IMR-90 (cell line): ENCODE measurements at regions not wholly inside any gene's neighbourhood (a gene's known extent, or its start where the extent isn't known, plus 50 kb on each side); places are given as distances from the start of the nearest gene placed in this dataset.

ENCODE experiments used
- ATAC-seq: fragments of 200-7000 bp; cut with Tn5 transposase; 2 replicates; pipeline ENCODE4 v1.9.1; 2020; ENCODE audit warnings: low read depth, mild to moderate bottlenecking, moderate library complexity
- BruUV-seq: library from RNA; stranded (reverse); fragments of 400-500 nt; replicated peaks from 2 replicates; lab custom pipeline; 2021; lab: Mats Ljungman, UMichigan
- CTCF ChIA-PET: fragments of 300-600 bp; formaldehyde crosslinking; extraction: SDS; loops from one replicate; lab custom pipeline; 2021; ENCODE audit warnings: antibody characterized with exemption; lab: Yijun Ruan, JAX
- POLR2A ChIA-PET: fragments of 300-600 bp; sonication (Branson Sonifier 250); formaldehyde crosslinking; loops from one replicate; lab custom pipeline; 2022; ENCODE audit warnings: antibody characterized with exemption; ENCODE audit not compliant: unreplicated experiment; lab: Charles Lee
- DNase-seq: peaks from one replicate; pipeline ENCODE4 v3.0.0; 2013
- H2AFZ ChIP-seq: replicated peaks from 2 replicates; pipeline ENCODE3; 2013; ENCODE audit warnings: low read length, mild to moderate bottlenecking; ENCODE audit not compliant: poor library complexity
- H2AK5ac ChIP-seq: 2 replicates; pipeline ENCODE4 v1.6.1; 2013; ENCODE audit warnings: low read depth, low read length, inconsistent platforms
- H2AK9ac ChIP-seq: replicated peaks from 2 replicates; pipeline ENCODE3; 2013; ENCODE audit warnings: mild to moderate bottlenecking, low read depth, low read length, moderate library complexity; ENCODE audit not compliant: poor library complexity
- H2BK120ac ChIP-seq: 2 replicates; pipeline ENCODE4 v1.6.1; 2013; ENCODE audit warnings: low read depth, low read length, inconsistent platforms
- H2BK15ac ChIP-seq: 3 replicates; pipeline ENCODE4 v1.6.1; 2013; ENCODE audit warnings: low read depth, low read length, inconsistent platforms
- H2BK20ac ChIP-seq: 2 replicates; pipeline ENCODE4 v1.6.1; 2013; ENCODE audit warnings: low read depth, mild to moderate bottlenecking, inconsistent platforms, low read length, moderate library complexity
- H2BK5ac ChIP-seq: 2 replicates; pipeline ENCODE4 v1.6.1; 2013; ENCODE audit warnings: mild to moderate bottlenecking, low read depth, low read length, inconsistent platforms; ENCODE audit not compliant: poor library complexity, severe bottlenecking
- H3K14ac ChIP-seq: replicated peaks from 2 replicates; pipeline ENCODE4 v1.6.1; 2013; ENCODE audit warnings: low read depth, low read length, inconsistent platforms
- H3K18ac ChIP-seq: 2 replicates; pipeline ENCODE4 v1.6.1; 2013; ENCODE audit warnings: low read depth, low read length, control low read depth
- H3K23ac ChIP-seq: 2 replicates; pipeline ENCODE4 v1.6.1; 2013; ENCODE audit warnings: low read depth, low read length, inconsistent platforms
- H3K27ac ChIP-seq: 2 replicates; pipeline ENCODE4 v1.5.1; 2013; ENCODE audit warnings: mild to moderate bottlenecking, control low read depth, low read length; ENCODE audit not compliant: insufficient read depth
- H3K27me3 ChIP-seq: 2 replicates; pipeline ENCODE4 v1.6.1; 2013; ENCODE audit warnings: low read length; ENCODE audit not compliant: control insufficient read depth, insufficient read depth
- H3K36me3 ChIP-seq: 2 replicates; pipeline ENCODE4 v1.6.1; 2013; ENCODE audit warnings: low read length, mixed read lengths; ENCODE audit not compliant: control insufficient read depth, insufficient read depth
- H3K4ac ChIP-seq: 2 replicates; pipeline ENCODE4 v1.6.1; 2013; ENCODE audit warnings: low read depth, low read length, inconsistent platforms
- H3K4me1 ChIP-seq: 2 replicates; pipeline ENCODE4 v1.6.1; 2013; ENCODE audit warnings: low read length, mixed read lengths; ENCODE audit not compliant: control insufficient read depth, insufficient read depth
- H3K4me2 ChIP-seq: 2 replicates; pipeline ENCODE4 v1.6.1; 2013; ENCODE audit warnings: low read depth, mild to moderate bottlenecking, control low read depth, low read length, moderate library complexity
- H3K4me3 ChIP-seq: 2 replicates; pipeline ENCODE4 v1.5.1; 2013; ENCODE audit warnings: low read depth, mild to moderate bottlenecking, control low read depth, low read length, moderate library complexity; ENCODE audit not compliant: insufficient read depth
- H3K56ac ChIP-seq: 2 replicates; pipeline ENCODE4 v1.6.1; 2013; ENCODE audit warnings: low read length, inconsistent platforms; ENCODE audit not compliant: insufficient read depth; ENCODE audit errors: extremely low read depth
- H3K79me1 ChIP-seq, 2 experiments: 2 replicates each; pipeline ENCODE4 v1.6.1; 2013; ENCODE audit warnings: low read length in 2 of 2, inconsistent platforms in 1 of 2, low read depth in 1 of 2
- H3K9ac ChIP-seq: 2 replicates; pipeline ENCODE4 v1.6.1; 2013; ENCODE audit warnings: low read depth, low read length, control low read depth
- H3K9me1 ChIP-seq: 2 replicates; pipeline ENCODE4 v1.6.1; 2013; ENCODE audit warnings: low read length, inconsistent platforms; ENCODE audit not compliant: insufficient read depth
- H3K9me3 ChIP-seq: 2 replicates; pipeline ENCODE4 v1.6.1; 2013; ENCODE audit warnings: low read length; ENCODE audit not compliant: control insufficient read depth, insufficient read depth
- H4K20me1 ChIP-seq: 2 replicates; pipeline ENCODE4 v1.6.1; 2013; ENCODE audit warnings: low read length, inconsistent platforms; ENCODE audit not compliant: insufficient read depth
- H4K5ac ChIP-seq: 2 replicates; pipeline ENCODE4 v1.6.1; 2013; ENCODE audit warnings: mild to moderate bottlenecking, low read depth, low read length, control low read depth
- H4K8ac ChIP-seq, 2 experiments: 2 replicates each; pipeline ENCODE4 v1.6.1; 2013; ENCODE audit warnings: low read depth in 2 of 2, low read length in 2 of 2, control low read depth in 1 of 2, inconsistent platforms in 1 of 2
- H4K91ac ChIP-seq: 2 replicates; pipeline ENCODE4 v1.6.1; 2013; ENCODE audit warnings: low read depth, low read length, inconsistent platforms; ENCODE audit not compliant: insufficient read depth
- BHLHE40 ChIP-seq: fragments of 150-350 bp; IDR thresholded peaks from 2 replicates; pipeline ENCODE4 v1.6.1; 2016; ENCODE audit warnings: mild to moderate bottlenecking, low read depth, low read length
- CEBPB ChIP-seq: IDR thresholded peaks from 2 replicates; pipeline ENCODE4 v1.6.1; 2012; ENCODE audit warnings: low read depth, low read length, improper control_type of control experiment
- CHD1 ChIP-seq: IDR thresholded peaks from 2 replicates; pipeline ENCODE4 v1.6.1; 2012; ENCODE audit warnings: low read depth, low read length, improper control_type of control experiment
- CTCF ChIP-seq: conservative IDR thresholded peaks from 2 replicates; pipeline ENCODE4 v1.5.1; 2012; ENCODE audit warnings: mild to moderate bottlenecking, low read depth, low read length, improper control_type of control experiment
- ELK1 ChIP-seq: fragments of 150-350 bp; IDR thresholded peaks from 2 replicates; pipeline ENCODE4 v1.6.1; 2016; ENCODE audit warnings: low read depth, mild to moderate bottlenecking, low read length, moderate library complexity, borderline replicate concordance
- FOS ChIP-seq: fragments of 150-350 bp; IDR thresholded peaks from 2 replicates; pipeline ENCODE4 v1.6.1; 2016; ENCODE audit warnings: low read depth, low read length
- MAFK ChIP-seq: IDR thresholded peaks from 2 replicates; pipeline ENCODE4 v1.6.1; 2012; ENCODE audit warnings: low read depth, low read length, improper control_type of control experiment
- MAZ ChIP-seq: IDR thresholded peaks from 2 replicates; pipeline ENCODE4 v1.6.1; 2012; ENCODE audit warnings: low read depth, mild to moderate bottlenecking, low read length, improper control_type of control experiment, moderate library complexity, borderline replicate concordance
- MXI1 ChIP-seq: IDR thresholded peaks from 2 replicates; pipeline ENCODE4 v1.6.1; 2012; ENCODE audit warnings: low read depth, mild to moderate bottlenecking, low read length, moderate library complexity, borderline replicate concordance
- NFE2L2 ChIP-seq: fragments of 150-350 bp; IDR thresholded peaks from 2 replicates; pipeline ENCODE4 v1.6.1; 2016; ENCODE audit warnings: low read depth, mild to moderate bottlenecking, low read length
- POLR2A ChIP-seq: IDR thresholded peaks from 2 replicates; pipeline ENCODE4 v1.6.1; 2012; ENCODE audit warnings: mild to moderate bottlenecking, low read depth, low read length
- RAD21 ChIP-seq: IDR thresholded peaks from 2 replicates; pipeline ENCODE4 v1.6.1; 2012; ENCODE audit warnings: low read length, improper control_type of control experiment
- RCOR1 ChIP-seq: IDR thresholded peaks from 2 replicates; pipeline ENCODE4 v1.6.1; 2012; ENCODE audit warnings: mild to moderate bottlenecking, low read length, improper control_type of control experiment; ENCODE audit not compliant: insufficient replicate concordance
- RFX5 ChIP-seq: IDR thresholded peaks from 2 replicates; pipeline ENCODE4 v1.8.0; 2012; ENCODE audit warnings: low read depth, mild to moderate bottlenecking, low read length, moderate library complexity
- SMC3 ChIP-seq: fragments of 150-350 bp; IDR thresholded peaks from 2 replicates; pipeline ENCODE4 v1.6.1; 2016; ENCODE audit warnings: low read depth, mild to moderate bottlenecking, antibody characterized with exemption, low read length, moderate library complexity
- USF2 ChIP-seq: fragments of 150-350 bp; IDR thresholded peaks from 2 replicates; pipeline ENCODE4 v1.6.1; 2017; ENCODE audit warnings: mild to moderate bottlenecking, antibody characterized with exemption, low read length, low read depth
- WGBS, 2 experiments: methylation state at CpG; one replicate each; pipeline versions ENCODE4 v1.1.5 to v1.1.7; 2013; ENCODE audit warnings: missing lambda C conversion rate in 2 of 2; ENCODE audit not compliant: insufficient read length in 1 of 2; ENCODE audit errors: extremely low coverage in 2 of 2; 5-methylcytosine and 5-hydroxymethylcytosine counted together
- dilution Hi-C: fragments of 300-500 bp; cut with HindIII; formaldehyde crosslinking; loops from one replicate; pipeline ENCODE4 v1.14.3; 2018; ENCODE audit warnings: low sequenced_read_pairs; ENCODE audit not compliant: unreplicated experiment
- in situ Hi-C: fragments of 300-500 bp; cut with MboI; formaldehyde crosslinking; loops from 3 replicates; pipeline ENCODE4 v1.14.3; 2019; ENCODE audit warnings: low sequenced_read_pairs, inconsistent platforms, mixed read lengths
- intact Hi-C: fragments of 100-400 bp; cut with micrococcal nuclease; formaldehyde crosslinking; loops from 2 replicates; pipeline ENCODE4 v1.10.0; 2022

GRCh38 chr13:76024151-76024550 is 388.0 kb downstream of the LMO7 start:
- no peak overlapping the region for H2BK5ac ChIP-seq
- no TSS peak for BruUV-seq
- intact Hi-C loops = no loop called here
- H3K18ac ChIP-seq = peak overlapping the region; percentile 23; the same call in 1 of the 2 replicates
- ChIA-PET CTCF (no interaction called here), POLR2A (no interaction called here)
- no peak overlapping the region for H3K23ac ChIP-seq
- DNase-seq (no peak), ATAC-seq (no peak)
- H3K56ac ChIP-seq = no peak overlapping the region
- H3K27me3 ChIP-seq = no peaks in the 10 kb centered on the region
- no peak overlapping the region for H2AK5ac ChIP-seq
- H4K20me1 ChIP-seq = no peaks in the 10 kb centered on the region
- WGBS, 2 experiments = no CpG with 5 or more reads among the region's 1 CpG
- H2BK20ac ChIP-seq = no peak overlapping the region
- no peak overlapping the region for H3K4ac ChIP-seq
- H3K79me1 ChIP-seq = no peaks in the 10 kb centered on the region
- H4K5ac ChIP-seq = no peak overlapping the region
- H2BK15ac ChIP-seq = no peak overlapping the region
- peaks cover 3% of the 10 kb centered on the region; the same call in 1 of the 2 replicates for H3K9me3 ChIP-seq
- no peak overlapping the region for H2AFZ ChIP-seq
- H3K14ac ChIP-seq = 0 out of 2 replicates have a peak overlapping the region, but pooled peaks have one; percentile 19
- H3K36me3 ChIP-seq = no peaks in the 10 kb centered on the region
- H3K4me3 ChIP-seq = no peak overlapping the region
- H3K9me1 ChIP-seq = no peaks in the 10 kb centered on the region
- no peak overlapping the region for H2BK120ac ChIP-seq
- H3K27ac ChIP-seq = no peak overlapping the region
- TF ChIP-seq MAZ = no peak
- TF ChIP-seq CTCF = no peak
- TF ChIP-seq RAD21 = no peak
- TF ChIP-seq ELK1 = no peak
- no peak for TF ChIP-seq MAFK
- TF ChIP-seq RFX5 = no peak
- TF ChIP-seq BHLHE40 = no peak
- no peak for TF ChIP-seq POLR2A
- TF ChIP-seq NFE2L2 = no peak
- no peak for TF ChIP-seq CEBPB
- TF ChIP-seq USF2 = no peak
- TF ChIP-seq FOS = no peak
- TF ChIP-seq RCOR1 = no peak
- TF ChIP-seq SMC3 = no peak
- no peak for TF ChIP-seq MXI1
- TF ChIP-seq CHD1 = no peak
- no peak overlapping the region for H3K9ac ChIP-seq
- in situ Hi-C loops = loop anchor here (25.0 kb wide), 1 partner anchor 337 kb away; no protein-coding TSS in a partner anchor
- H4K8ac ChIP-seq = no peak overlapping the region
- H3K4me2 ChIP-seq = no peak overlapping the region
- dilution Hi-C loops = no loop called here
- H2AK9ac ChIP-seq = no peak overlapping the region
- no peak overlapping the region for H4K91ac ChIP-seq
- no peaks in the 10 kb centered on the region for H3K4me1 ChIP-seq
